Endothelial cell of umbilical vein (primary cell): ENCODE measurements at regions not wholly inside any gene's neighbourhood (a gene's known extent, or its start where the extent isn't known, plus 50 kb on each side); places are given as distances from the start of the nearest gene placed in this dataset.

Experiments used
- POLR2A ChIP-seq: IDR thresholded peaks from 2 replicates; pipeline ENCODE4 v1.6.1; 2012; ENCODE audit warnings: low read depth, mild to moderate bottlenecking, control low read depth, low read length
- TF ChIP-seq, protein P1 (sequence below), 2 donors: IDR thresholded peaks; 1 replicate in 1 of 2; 2 replicates in 1 of 2; pipeline ENCODE4 v1.5.1; 2011; ENCODE audit warnings: low read length in 2 of 2, mild to moderate bottlenecking in 2 of 2, moderate library complexity in 2 of 2, control low read depth in 1 of 2, inconsistent platforms in 1 of 2, low read depth in 1 of 2; ENCODE audit not compliant: insufficient read depth in 1 of 2; ENCODE audit errors: extremely low read depth in 1 of 2

DNA sequence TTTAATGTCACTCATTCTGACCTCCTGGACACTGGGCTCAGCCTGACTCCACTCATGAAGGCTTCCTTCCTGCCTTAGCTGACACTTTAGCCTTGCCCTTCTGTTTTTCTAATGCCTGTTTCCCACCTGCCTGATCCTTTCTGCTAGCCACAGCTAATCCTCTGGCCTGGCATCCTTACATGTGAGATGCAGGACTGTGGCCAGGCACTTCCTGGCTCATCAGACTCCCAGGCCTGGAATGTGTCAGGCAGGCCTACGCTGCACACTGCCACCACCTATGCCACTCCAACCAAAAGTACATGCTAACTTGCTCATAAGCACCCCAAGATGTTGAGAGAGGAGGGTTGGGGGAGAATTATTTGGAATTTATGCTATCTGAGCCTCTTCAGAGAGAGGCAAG lies 138.8 kb upstream of the NALF2 start:
- TF ChIP-seq POLR2A: no peak
- TF ChIP-seq, protein P1, sequence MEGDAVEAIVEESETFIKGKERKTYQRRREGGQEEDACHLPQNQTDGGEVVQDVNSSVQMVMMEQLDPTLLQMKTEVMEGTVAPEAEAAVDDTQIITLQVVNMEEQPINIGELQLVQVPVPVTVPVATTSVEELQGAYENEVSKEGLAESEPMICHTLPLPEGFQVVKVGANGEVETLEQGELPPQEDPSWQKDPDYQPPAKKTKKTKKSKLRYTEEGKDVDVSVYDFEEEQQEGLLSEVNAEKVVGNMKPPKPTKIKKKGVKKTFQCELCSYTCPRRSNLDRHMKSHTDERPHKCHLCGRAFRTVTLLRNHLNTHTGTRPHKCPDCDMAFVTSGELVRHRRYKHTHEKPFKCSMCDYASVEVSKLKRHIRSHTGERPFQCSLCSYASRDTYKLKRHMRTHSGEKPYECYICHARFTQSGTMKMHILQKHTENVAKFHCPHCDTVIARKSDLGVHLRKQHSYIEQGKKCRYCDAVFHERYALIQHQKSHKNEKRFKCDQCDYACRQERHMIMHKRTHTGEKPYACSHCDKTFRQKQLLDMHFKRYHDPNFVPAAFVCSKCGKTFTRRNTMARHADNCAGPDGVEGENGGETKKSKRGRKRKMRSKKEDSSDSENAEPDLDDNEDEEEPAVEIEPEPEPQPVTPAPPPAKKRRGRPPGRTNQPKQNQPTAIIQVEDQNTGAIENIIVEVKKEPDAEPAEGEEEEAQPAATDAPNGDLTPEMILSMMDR (IDR thresholded peaks at IDR 0.05; ENCODE audit: extremely low read depth in 1 of 2, insufficient read depth in 1 of 2, low read depth in 1 of 2, low read length in 2 of 2): no peak
